Gastroesophageal sphincter (tissue), 3 donors: ENCODE measurements at regions not wholly inside any gene's neighbourhood (a gene's known extent, or its start where the extent isn't known, plus 50 kb on each side); places are given as distances from the start of the nearest gene placed in this dataset.

Source experiments
- EP300 ChIP-seq: sonication (generic); formaldehyde crosslinking; IDR thresholded peaks from one replicate; pipeline ENCODE4 v1.6.1; 2017; ENCODE audit warnings: antibody characterized with exemption, mild to moderate bottlenecking
- POLR2A ChIP-seq, 2 donors: fragments of 450-650 bp; IDR thresholded peaks; one replicate each; pipeline ENCODE4 v1.6.1; 2017; ENCODE audit warnings: antibody characterized with exemption in 2 of 2, mild to moderate bottlenecking in 2 of 2, moderate library complexity in 1 of 2
- POLR2AphosphoS5 ChIP-seq: sonication (generic); formaldehyde crosslinking; IDR thresholded peaks from one replicate; pipeline ENCODE4 v1.6.1; 2017; ENCODE audit warnings: antibody characterized with exemption
- TF ChIP-seq, protein P1 (sequence below), 4 experiments: fragments of 200-600 bp in 2 of 4; fragments of 450-650 bp in 2 of 4; sonication (generic) in 1 of 4; IDR thresholded peaks; one replicate each; pipeline ENCODE4 v1.5.1; 2017 to 2019; ENCODE audit warnings: antibody characterized with exemption in 4 of 4, mild to moderate bottlenecking in 2 of 4, moderate library complexity in 2 of 4

DNA sequence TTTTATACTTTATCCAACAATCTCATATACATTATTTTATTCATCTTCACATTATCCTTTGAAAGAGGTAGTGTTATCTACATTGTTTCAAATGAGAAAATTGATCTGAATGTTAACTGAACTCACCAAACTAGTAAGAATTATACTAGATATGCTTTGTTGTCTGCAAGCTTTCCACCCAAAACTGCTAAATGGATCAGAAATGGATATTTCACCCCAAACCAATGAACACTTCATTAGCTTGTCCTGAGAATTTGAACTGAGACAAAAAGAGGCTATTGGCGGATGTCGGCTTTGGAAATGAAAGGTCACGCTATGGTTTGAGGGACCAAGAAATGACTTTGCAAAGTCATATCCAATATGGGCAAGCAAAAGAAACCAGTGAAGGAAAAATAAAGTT is 201.9 kb upstream of the TRPM3 start:
- TF ChIP-seq EP300 (no peak), POLR2A (IDR thresholded peaks at IDR 0.05) (no peak), POLR2AphosphoS5 (no peak)
- TF ChIP-seq, protein P1, sequence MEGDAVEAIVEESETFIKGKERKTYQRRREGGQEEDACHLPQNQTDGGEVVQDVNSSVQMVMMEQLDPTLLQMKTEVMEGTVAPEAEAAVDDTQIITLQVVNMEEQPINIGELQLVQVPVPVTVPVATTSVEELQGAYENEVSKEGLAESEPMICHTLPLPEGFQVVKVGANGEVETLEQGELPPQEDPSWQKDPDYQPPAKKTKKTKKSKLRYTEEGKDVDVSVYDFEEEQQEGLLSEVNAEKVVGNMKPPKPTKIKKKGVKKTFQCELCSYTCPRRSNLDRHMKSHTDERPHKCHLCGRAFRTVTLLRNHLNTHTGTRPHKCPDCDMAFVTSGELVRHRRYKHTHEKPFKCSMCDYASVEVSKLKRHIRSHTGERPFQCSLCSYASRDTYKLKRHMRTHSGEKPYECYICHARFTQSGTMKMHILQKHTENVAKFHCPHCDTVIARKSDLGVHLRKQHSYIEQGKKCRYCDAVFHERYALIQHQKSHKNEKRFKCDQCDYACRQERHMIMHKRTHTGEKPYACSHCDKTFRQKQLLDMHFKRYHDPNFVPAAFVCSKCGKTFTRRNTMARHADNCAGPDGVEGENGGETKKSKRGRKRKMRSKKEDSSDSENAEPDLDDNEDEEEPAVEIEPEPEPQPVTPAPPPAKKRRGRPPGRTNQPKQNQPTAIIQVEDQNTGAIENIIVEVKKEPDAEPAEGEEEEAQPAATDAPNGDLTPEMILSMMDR (IDR thresholded peaks at IDR 0.05) = no peak
